Astrocyte (in vitro differentiated cells and primary cell): ENCODE measurements at regions not wholly inside any gene's neighbourhood (a gene's known extent, or its start where the extent isn't known, plus 50 kb on each side); places are given as distances from the start of the nearest gene placed in this dataset.

Source experiments
- DNase-seq: peaks from one replicate; pipeline ENCODE4 v3.0.0-alpha.2; 2010; ENCODE audit warnings: low read depth
- FAIRE-seq: peaks from 2 replicates; lab custom pipeline; 2011; peaks lifted over from hg19 to GRCh38; lab: Jason Lieb, UNC
- H2AFZ ChIP-seq: 2 replicates; pipeline ENCODE4 v1.6.0; 2012; ENCODE audit warnings: low read depth, low read length, inconsistent platforms
- H3K27ac ChIP-seq: 2 replicates; pipeline ENCODE4 v1.5.1; 2011; ENCODE audit warnings: low read depth, low read length, inconsistent platforms
- H3K27me3 ChIP-seq: 2 replicates; pipeline ENCODE4 v1.6.0; 2011; ENCODE audit warnings: low read length, inconsistent platforms; ENCODE audit not compliant: insufficient read depth
- H3K36me3 ChIP-seq: 2 replicates; pipeline ENCODE4 v1.5.1; 2011; ENCODE audit warnings: low read length, inconsistent platforms; ENCODE audit not compliant: insufficient read depth
- H3K4me1 ChIP-seq: 2 replicates; pipeline ENCODE4 v1.5.1; 2011; ENCODE audit warnings: low read length, inconsistent platforms; ENCODE audit not compliant: insufficient read depth
- H3K4me2 ChIP-seq: 2 replicates; pipeline ENCODE4 v1.6.0; 2012; ENCODE audit warnings: low read length, inconsistent platforms
- H3K4me3 ChIP-seq: 2 replicates; pipeline ENCODE4 v1.5.1; 2011; ENCODE audit warnings: low read depth, mild to moderate bottlenecking, low read length, inconsistent platforms; ENCODE audit not compliant: insufficient read depth
- H3K79me2 ChIP-seq: 2 replicates; pipeline ENCODE4 v1.6.0; 2012; ENCODE audit warnings: mild to moderate bottlenecking, low read length, inconsistent platforms; ENCODE audit not compliant: insufficient read depth
- H3K9ac ChIP-seq: 2 replicates; pipeline ENCODE4 v1.6.0; 2012; ENCODE audit warnings: mild to moderate bottlenecking, low read length, inconsistent platforms
- H3K9me3 ChIP-seq: 2 replicates; pipeline ENCODE4 v1.5.1; 2012; ENCODE audit warnings: low read depth, mild to moderate bottlenecking, low read length, inconsistent platforms; ENCODE audit not compliant: insufficient read depth
- H4K20me1 ChIP-seq: 2 replicates; pipeline ENCODE4 v1.6.0; 2012; ENCODE audit warnings: low read length, inconsistent platforms; ENCODE audit not compliant: insufficient read depth
- H3K27ac Mint-ChIP-seq: one replicate; pipeline ENCODE4 v1.8.0; 2021; ENCODE audit warnings: mild to moderate bottlenecking, mixed read lengths; ENCODE audit not compliant: unreplicated experiment
- H3K27me3 Mint-ChIP-seq: one replicate; pipeline ENCODE4 v1.8.0; 2021; ENCODE audit warnings: low read depth, mixed read lengths; ENCODE audit not compliant: unreplicated experiment
- H3K36me3 Mint-ChIP-seq: one replicate; pipeline ENCODE4 v1.8.0; 2021; ENCODE audit warnings: low read depth, mixed read lengths; ENCODE audit not compliant: unreplicated experiment
- H3K4me1 Mint-ChIP-seq: one replicate; pipeline ENCODE4 v1.8.0; 2021; ENCODE audit warnings: low read depth, mixed read lengths; ENCODE audit not compliant: unreplicated experiment
- H3K4me3 Mint-ChIP-seq: one replicate; pipeline ENCODE4 v1.8.0; 2021; ENCODE audit warnings: mild to moderate bottlenecking, moderate library complexity, mixed read lengths; ENCODE audit not compliant: unreplicated experiment
- H3K9me3 Mint-ChIP-seq: one replicate; pipeline ENCODE4 v1.8.0; 2021; ENCODE audit warnings: mild to moderate bottlenecking, mixed read lengths; ENCODE audit not compliant: unreplicated experiment
- CTCF ChIP-seq: IDR thresholded peaks from 2 replicates; pipeline ENCODE4 v1.5.1; 2011; ENCODE audit warnings: low read depth, mild to moderate bottlenecking, inconsistent platforms, low read length, moderate library complexity; ENCODE audit not compliant: insufficient read depth
- EZH2 ChIP-seq: IDR thresholded peaks from 2 replicates; pipeline ENCODE4 v1.6.1; 2012; ENCODE audit warnings: mild to moderate bottlenecking, low read length, inconsistent platforms; ENCODE audit not compliant: insufficient read depth

GRCh38 chr1:34627465-34628240 lies 127.2 kb upstream of the GJB5 start:
- Histone ChIP-seq H2AFZ (no peak overlapping the region), H3K9ac (no peak overlapping the region), H3K4me1 (no peaks in the 10 kb centered on the region), H3K27me3 (no peaks in the 10 kb centered on the region), H3K36me3 (no peaks in the 10 kb centered on the region), H3K4me3 (no peak overlapping the region), H3K79me2 (no peaks in the 10 kb centered on the region), H4K20me1 (no peaks in the 10 kb centered on the region), H3K27ac (no peak overlapping the region), H3K9me3 (no peaks in the 10 kb centered on the region), H3K4me2 (no peak overlapping the region)
- no peak overlapping the region for H3K27ac Mint-ChIP-seq
- H3K9me3 Mint-ChIP-seq, result no peaks in the 10 kb centered on the region
- TF ChIP-seq EZH2 (no peak), CTCF (no peak)
- H3K27me3 Mint-ChIP-seq, result peaks cover 23% of the 10 kb centered on the region
- H3K36me3 Mint-ChIP-seq, result no peaks in the 10 kb centered on the region
- H3K4me1 Mint-ChIP-seq, result no peaks in the 10 kb centered on the region
- H3K4me3 Mint-ChIP-seq, result no peak overlapping the region
- FAIRE-seq, result no peak
- no peak for DNase-seq

GRCh38 chr1:34631126-34631525 lies 123.7 kb upstream of the GJB5 start:
- no peak for TF ChIP-seq CTCF
- TF ChIP-seq EZH2, result no peak
- no peak overlapping the region for H3K4me3 Mint-ChIP-seq
- no peak for FAIRE-seq

GRCh38 chr1:34639701-34640100 lies 115.1 kb upstream of the GJB5 start:
- H4K20me1 ChIP-seq, result no peaks in the 10 kb centered on the region
- H3K4me3 Mint-ChIP-seq, result no peak overlapping the region
- DNase-seq (no peak), FAIRE-seq (no peak)
- peaks cover 2% of the 10 kb centered on the region for H3K27me3 ChIP-seq
- H3K4me2 ChIP-seq, result no peak overlapping the region
- no peaks in the 10 kb centered on the region for H3K9me3 ChIP-seq
- H3K27ac Mint-ChIP-seq, result no peak overlapping the region
- H3K4me1 ChIP-seq, result no peaks in the 10 kb centered on the region
- no peak overlapping the region for H2AFZ ChIP-seq
- H3K9me3 Mint-ChIP-seq, result no peaks in the 10 kb centered on the region
- H3K4me3 ChIP-seq, result no peak overlapping the region
- H3K27me3 Mint-ChIP-seq, result peaks cover 33% of the 10 kb centered on the region
- no peaks in the 10 kb centered on the region for H3K36me3 ChIP-seq
- no peak overlapping the region for H3K27ac ChIP-seq
- TF ChIP-seq EZH2 (no peak), CTCF (no peak)
- no peaks in the 10 kb centered on the region for H3K4me1 Mint-ChIP-seq
- H3K36me3 Mint-ChIP-seq, result no peaks in the 10 kb centered on the region
- H3K79me2 ChIP-seq, result no peaks in the 10 kb centered on the region
- H3K9ac ChIP-seq, result no peak overlapping the region

More at GRCh38 chr1:34631126-34631525, 123.7 kb upstream of the GJB5 start:
- H3K4me1 Mint-ChIP-seq, result no peaks in the 10 kb centered on the region
- no peak overlapping the region for H3K4me3 ChIP-seq
- H3K27me3 Mint-ChIP-seq, result peaks cover 23% of the 10 kb centered on the region
- no peak for DNase-seq
- H3K36me3 Mint-ChIP-seq, result no peaks in the 10 kb centered on the region
- no peaks in the 10 kb centered on the region for H3K9me3 ChIP-seq
- H2AFZ ChIP-seq, result no peak overlapping the region
- no peaks in the 10 kb centered on the region for H3K9me3 Mint-ChIP-seq
- no peak overlapping the region for H3K9ac ChIP-seq
- H3K4me2 ChIP-seq, result no peak overlapping the region
- H3K27ac ChIP-seq, result no peak overlapping the region
- no peaks in the 10 kb centered on the region for H3K36me3 ChIP-seq
- no peak overlapping the region for H3K27ac Mint-ChIP-seq
- H3K4me1 ChIP-seq, result no peaks in the 10 kb centered on the region
- no peaks in the 10 kb centered on the region for H4K20me1 ChIP-seq
- H3K79me2 ChIP-seq, result no peaks in the 10 kb centered on the region
- no peaks in the 10 kb centered on the region for H3K27me3 ChIP-seq
